ENCODE measurements at regions not wholly inside any gene's neighbourhood (a gene's known extent, or its start where the extent isn't known, plus 50 kb on each side); places are given as distances from the start of the nearest gene placed in this dataset.

GRCh38 chr1:69315823-69316222 lies 251.9 kb upstream of the LRRC7 start:
- no peak for ATAC-seq
- Histone ChIP-seq H3K4me3 (no peak overlapping the region), H3K36me3 (ENCODE audit: low read depth) (no peaks in the 10 kb centered on the region), H3K9me3 (no peaks in the 10 kb centered on the region), H3K4me1 (ENCODE audit: low read depth) (no peaks in the 10 kb centered on the region)
- TF ChIP-seq CTCF (IDR thresholded peaks at IDR 0.05) = no peak
- intact Hi-C loops (cut with DNase I, micrococcal nuclease) = no loop called here
- DNase-seq = no peak

- H3K36me3 ChIP-seq (ENCODE audit: low read depth) = no peaks in the 10 kb centered on the region
- intact Hi-C loops (cut with DNase I, micrococcal nuclease) = no loop called here
- H3K4me1 ChIP-seq (ENCODE audit: low read depth) = no peaks in the 10 kb centered on the region
- no peaks in the 10 kb centered on the region for H3K9me3 ChIP-seq
- no peak overlapping the region for H3K4me3 ChIP-seq
- no peak for TF ChIP-seq CTCF (IDR thresholded peaks at IDR 0.05)
- ATAC-seq (no peak), DNase-seq (no peak)
Observed at GRCh38 chr1:69319287-69319686, 248.4 kb upstream of the LRRC7 start.

- TF ChIP-seq CTCF (IDR thresholded peaks at IDR 0.05) = no peak
- intact Hi-C loops (cut with DNase I, micrococcal nuclease) = no loop called here
- H3K4me3 ChIP-seq = no peak overlapping the region
- no peaks in the 10 kb centered on the region for H3K4me1 ChIP-seq (ENCODE audit: low read depth)
- no peaks in the 10 kb centered on the region for H3K9me3 ChIP-seq
- no peak for ATAC-seq
- DNase-seq = no peak
- H3K36me3 ChIP-seq (ENCODE audit: low read depth) = no peaks in the 10 kb centered on the region
Observed at GRCh38 chr1:69320757-69321211, 246.9 kb upstream of the LRRC7 start.

GRCh38 chr1:69321311-69321710 lies 246.4 kb upstream of the LRRC7 start:
- ATAC-seq (no peak), DNase-seq (no peak)
- intact Hi-C loops (cut with DNase I, micrococcal nuclease) = no loop called here
- Histone ChIP-seq H3K9me3 (no peaks in the 10 kb centered on the region), H3K36me3 (ENCODE audit: low read depth) (no peaks in the 10 kb centered on the region), H3K4me3 (no peak overlapping the region), H3K4me1 (ENCODE audit: low read depth) (no peaks in the 10 kb centered on the region)
- TF ChIP-seq CTCF (IDR thresholded peaks at IDR 0.05) = no peak

GRCh38 chr1:69328186-69328585 lies 239.5 kb upstream of the LRRC7 start:
- DNase-seq (no peak), ATAC-seq (no peak)
- H3K36me3 ChIP-seq (ENCODE audit: low read depth) = no peaks in the 10 kb centered on the region
- H3K4me3 ChIP-seq = no peak overlapping the region
- no peak for TF ChIP-seq CTCF (IDR thresholded peaks at IDR 0.05)
- H3K4me1 ChIP-seq (ENCODE audit: low read depth) = no peaks in the 10 kb centered on the region
- intact Hi-C loops (cut with DNase I, micrococcal nuclease) = no loop called here
- peaks cover 2% of the 10 kb centered on the region for H3K9me3 ChIP-seq

GRCh38 chr1:69363236-69363635 lies 204.5 kb upstream of the LRRC7 start:
- H3K4me3 ChIP-seq = no peak overlapping the region
- H3K4me1 ChIP-seq (ENCODE audit: low read depth) = no peaks in the 10 kb centered on the region
- H3K36me3 ChIP-seq (ENCODE audit: low read depth) = no peaks in the 10 kb centered on the region
- ATAC-seq = no peak
- no peak for DNase-seq
- H3K9me3 ChIP-seq = no peaks in the 10 kb centered on the region
- no peak for TF ChIP-seq CTCF (IDR thresholded peaks at IDR 0.05)
- intact Hi-C loops (cut with DNase I, micrococcal nuclease) = no loop called here

All from mucosa of descending colon (tissue), 3 donors.